GM12873 (cell line): ENCODE measurements at regions not wholly inside any gene's neighbourhood (a gene's known extent, or its start where the extent isn't known, plus 50 kb on each side); places are given as distances from the start of the nearest gene placed in this dataset.

Experiments
- TF ChIP-seq, protein P1 (sequence below): IDR thresholded peaks from 2 replicates; pipeline ENCODE4 v1.5.1; 2012; ENCODE audit warnings: low read depth, mild to moderate bottlenecking, moderate library complexity, low read length, control low read depth; ENCODE audit not compliant: insufficient read depth; ENCODE audit errors: missing control alignments

DNA sequence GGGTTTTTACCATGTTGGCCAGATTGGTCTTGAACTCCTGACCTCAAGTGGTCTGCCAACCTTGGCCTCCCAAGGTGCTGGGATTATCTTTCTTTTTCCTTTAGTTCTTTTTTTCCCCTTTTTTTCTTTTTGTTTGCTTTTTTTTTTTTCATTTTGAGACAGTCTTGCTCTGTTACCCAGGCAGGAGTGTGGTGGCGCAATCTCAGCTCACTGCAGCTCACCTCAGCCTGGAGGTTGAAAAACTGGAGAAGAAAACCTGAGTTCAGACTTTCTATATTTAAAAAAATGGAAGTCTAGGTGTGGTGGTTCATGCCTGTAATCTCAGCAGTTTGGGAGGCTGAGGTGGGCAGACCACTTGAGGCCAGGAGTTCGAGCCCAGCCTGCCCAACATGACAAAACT is 181.1 kb upstream of the HS3ST1 start:
- TF ChIP-seq, protein P1, sequence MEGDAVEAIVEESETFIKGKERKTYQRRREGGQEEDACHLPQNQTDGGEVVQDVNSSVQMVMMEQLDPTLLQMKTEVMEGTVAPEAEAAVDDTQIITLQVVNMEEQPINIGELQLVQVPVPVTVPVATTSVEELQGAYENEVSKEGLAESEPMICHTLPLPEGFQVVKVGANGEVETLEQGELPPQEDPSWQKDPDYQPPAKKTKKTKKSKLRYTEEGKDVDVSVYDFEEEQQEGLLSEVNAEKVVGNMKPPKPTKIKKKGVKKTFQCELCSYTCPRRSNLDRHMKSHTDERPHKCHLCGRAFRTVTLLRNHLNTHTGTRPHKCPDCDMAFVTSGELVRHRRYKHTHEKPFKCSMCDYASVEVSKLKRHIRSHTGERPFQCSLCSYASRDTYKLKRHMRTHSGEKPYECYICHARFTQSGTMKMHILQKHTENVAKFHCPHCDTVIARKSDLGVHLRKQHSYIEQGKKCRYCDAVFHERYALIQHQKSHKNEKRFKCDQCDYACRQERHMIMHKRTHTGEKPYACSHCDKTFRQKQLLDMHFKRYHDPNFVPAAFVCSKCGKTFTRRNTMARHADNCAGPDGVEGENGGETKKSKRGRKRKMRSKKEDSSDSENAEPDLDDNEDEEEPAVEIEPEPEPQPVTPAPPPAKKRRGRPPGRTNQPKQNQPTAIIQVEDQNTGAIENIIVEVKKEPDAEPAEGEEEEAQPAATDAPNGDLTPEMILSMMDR, result no peak

DNA sequence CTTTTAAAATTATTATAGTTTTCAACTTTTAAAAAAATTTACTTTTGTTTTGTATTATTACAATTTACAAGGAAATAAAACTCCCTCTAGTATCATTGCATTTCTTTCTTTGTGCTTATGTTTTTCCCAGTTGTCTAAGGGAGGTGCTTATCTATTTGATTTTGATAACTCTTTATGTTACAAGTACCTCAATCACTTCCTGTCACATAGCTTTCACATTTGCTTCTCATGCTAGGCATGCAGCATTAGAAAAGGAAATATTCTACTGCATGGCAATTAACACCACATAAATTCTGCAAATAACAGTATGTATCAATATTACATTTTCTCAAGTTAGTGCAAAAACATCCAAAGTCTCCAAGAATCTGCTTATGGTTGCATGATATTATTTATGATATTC is 180.3 kb upstream of the HS3ST1 start:
- TF ChIP-seq, protein P1, result no peak

DNA sequence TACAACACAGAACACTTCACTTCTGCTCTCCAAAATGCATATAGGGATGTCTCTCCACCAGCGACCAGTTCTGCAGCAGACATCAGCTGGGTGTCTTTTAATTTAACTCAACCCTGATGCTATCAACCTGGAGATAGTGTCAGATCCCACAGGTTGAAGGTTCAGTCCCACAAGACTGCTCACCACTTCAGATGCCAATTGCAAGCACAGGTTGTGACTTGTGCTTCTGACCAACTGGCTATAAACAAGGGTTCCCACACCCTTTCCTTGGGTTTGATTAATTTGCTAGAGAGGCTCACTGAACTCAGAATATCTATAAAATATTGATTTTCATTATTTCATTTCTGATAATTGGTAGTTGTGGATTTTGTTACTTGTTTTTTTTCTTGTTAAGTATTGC is 177.4 kb upstream of the HS3ST1 start:
- TF ChIP-seq, protein P1, result no peak

DNA sequence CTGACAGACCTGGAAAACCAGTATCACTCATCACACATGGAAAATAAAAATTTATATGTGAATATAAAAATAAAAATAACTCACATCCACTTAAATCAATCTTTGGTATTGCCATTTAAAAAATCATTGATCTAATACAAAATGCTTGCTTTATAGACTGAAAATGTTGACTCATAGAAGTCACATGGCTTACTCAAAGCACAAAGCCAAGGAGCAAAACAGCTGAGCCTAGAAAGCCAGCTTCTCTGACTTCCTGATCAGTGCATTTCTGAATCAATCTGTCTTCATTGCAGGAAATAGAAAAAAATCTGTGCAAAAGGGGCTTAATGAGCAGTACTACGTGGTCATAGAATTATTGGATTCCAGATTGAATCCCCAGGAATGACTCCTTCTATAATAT is 176.9 kb upstream of the HS3ST1 start:
- TF ChIP-seq, protein P1, result no peak

DNA sequence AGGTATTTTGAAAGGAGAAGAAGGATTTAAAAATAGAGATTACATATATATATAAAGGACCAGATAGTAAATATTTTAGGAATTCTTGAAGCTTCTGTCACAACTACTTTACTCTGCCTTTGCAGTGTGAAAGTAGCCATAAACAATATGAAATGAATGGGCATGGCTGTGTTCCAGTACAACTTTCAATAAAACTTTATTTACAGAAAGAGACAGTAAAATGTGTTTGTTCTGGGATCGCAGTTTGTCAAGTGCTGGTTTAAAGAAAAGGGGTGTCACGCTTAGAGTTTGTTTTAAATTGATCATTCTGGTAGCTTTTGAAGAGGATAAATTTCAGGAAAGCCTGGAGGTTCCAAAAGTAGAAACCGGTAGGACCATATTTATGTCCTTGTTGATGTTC is 176.1 kb upstream of the HS3ST1 start:
- TF ChIP-seq, protein P1, result no peak

DNA sequence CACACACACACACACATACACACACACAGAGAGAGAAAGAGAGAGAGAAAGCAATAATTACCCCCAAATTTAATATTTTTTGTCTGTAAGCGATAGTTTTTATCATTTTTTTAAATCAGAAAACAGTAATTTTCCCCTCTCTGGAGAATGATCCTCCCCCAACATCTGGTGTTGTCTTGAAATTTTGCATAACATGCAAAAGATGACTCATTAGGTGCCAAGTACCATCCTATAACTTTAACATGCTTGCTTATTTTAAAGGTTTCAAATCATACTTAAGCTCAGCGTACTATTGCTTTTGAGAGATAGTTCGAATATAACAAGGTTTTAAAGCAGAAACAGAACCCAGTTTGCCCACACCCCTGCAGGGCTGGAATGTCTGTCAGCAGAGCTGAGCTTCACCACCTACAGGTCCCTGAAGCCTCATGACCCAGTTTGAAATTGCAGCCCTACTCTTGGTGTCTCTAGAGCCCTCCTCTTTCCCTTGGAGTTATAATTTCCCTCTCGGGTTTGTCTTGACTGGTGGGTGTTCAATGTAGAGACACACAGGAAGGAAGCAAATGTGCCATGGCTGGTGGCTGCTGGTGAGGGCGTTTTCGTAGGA is 175.0 kb upstream of the HS3ST1 start:
- TF ChIP-seq, protein P1, result no peak

DNA sequence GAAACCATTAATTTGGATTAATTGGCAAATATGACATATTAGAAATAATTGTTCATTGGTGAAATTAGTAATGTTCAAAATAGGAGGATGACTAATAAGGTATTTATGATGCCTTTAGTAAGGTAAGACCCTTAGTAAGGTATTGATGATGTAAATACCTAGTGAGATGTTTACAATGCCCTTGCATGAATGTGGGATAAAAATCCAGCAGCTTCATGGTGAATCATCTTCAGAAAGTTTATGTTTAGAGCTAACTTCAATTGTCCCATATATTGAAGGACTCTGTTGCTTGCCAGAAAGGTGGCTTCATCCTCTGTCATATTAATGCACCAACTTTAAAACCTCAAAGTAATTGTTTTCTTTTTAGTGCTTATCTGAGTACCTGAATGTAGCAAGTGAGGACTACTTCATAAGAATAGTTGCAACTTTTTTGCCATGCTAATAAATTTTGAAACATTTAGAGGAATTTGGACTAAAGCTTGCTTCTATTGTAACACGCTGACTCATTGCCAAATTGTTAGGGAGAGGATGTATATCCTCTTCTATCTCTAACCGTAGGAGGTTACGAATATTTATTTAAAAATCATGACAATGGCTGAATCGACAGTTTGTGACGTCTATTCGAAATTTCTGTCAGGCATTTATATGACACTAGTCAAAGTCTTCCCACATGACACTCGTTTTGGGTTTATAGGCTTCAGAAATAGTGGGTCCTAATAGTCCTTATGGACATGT is 174.1 kb upstream of the HS3ST1 start:
- TF ChIP-seq, protein P1, result no peak
